Hematopoietic multipotent progenitor cell (in vitro differentiated cells): ENCODE measurements at regions not wholly inside any gene's neighbourhood (a gene's known extent, or its start where the extent isn't known, plus 50 kb on each side); places are given as distances from the start of the nearest gene placed in this dataset.
"Not testable (repeated sequence)": the region's sequence is repeated elsewhere in the genome, so short reads cannot be mapped to it uniquely, and the experiment has no call there.

Experiments used
- DNase-seq, 3 donors: peaks; one replicate each; pipeline ENCODE4 v3.0.0-alpha.2; 2011 to 2015; ENCODE audit warnings: low read depth in 2 of 3, low spot score in 2 of 3

DNA sequence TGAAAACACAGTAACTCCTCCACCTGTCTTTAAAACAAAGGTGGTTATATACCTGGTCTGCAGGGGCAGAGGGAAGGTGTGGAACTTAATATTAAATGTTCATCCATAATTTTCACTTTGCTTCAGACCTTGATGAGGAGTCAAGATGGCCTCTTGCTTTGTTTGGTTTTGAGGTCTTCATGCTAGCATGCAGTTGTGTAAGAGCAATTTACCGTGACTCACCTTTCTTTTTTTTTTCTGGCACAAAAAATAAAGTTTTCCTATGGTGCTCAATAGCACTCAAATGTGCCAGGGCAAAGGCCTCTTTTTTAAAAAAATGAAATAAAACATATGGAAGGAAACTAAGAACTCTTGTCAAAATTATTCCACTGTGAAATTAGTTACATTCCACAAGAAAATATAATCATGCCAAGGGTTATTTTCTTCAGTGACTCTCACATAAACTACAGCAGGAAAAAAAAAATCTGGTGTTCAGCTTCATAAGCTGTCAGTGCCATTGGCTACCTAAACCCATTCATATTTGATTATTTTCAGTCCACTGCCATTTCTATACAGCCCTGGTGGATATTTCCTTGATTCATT lies 128.2 kb downstream of the SLC7A11 start:
- DNase-seq: no peak

DNA sequence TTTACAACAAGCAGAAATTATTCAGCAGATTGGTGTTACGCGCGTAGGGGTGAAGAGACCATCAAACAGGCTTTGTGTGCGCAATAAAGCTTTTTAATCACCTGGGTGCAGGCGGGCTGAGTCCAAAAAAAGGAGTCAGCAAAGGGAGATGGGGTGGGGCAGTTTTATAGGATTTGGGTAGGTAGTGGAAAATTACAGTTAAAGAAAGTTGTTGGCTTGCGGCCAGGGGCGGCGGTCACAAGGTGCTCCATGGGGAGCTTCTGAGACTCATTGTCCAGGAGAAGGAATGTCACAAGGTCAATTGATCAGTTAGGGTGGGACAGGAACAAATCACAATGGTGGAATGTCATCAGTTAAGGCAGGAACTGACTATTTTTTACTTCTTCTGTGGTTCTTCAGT lies 129.3 kb downstream of the SLC7A11 start:
- DNase-seq: not testable (repeated sequence)

- DNase-seq: no peak
Observed at GRCh38 chr4:138112389-138112788, 129.8 kb downstream of the SLC7A11 start.

GRCh38 chr4:138111462-138112000 lies 130.6 kb downstream of the SLC7A11 start:
- DNase-seq: no peak

- DNase-seq: no peak
Observed at GRCh38 chr4:138110815-138111214, 131.3 kb downstream of the SLC7A11 start.

DNA sequence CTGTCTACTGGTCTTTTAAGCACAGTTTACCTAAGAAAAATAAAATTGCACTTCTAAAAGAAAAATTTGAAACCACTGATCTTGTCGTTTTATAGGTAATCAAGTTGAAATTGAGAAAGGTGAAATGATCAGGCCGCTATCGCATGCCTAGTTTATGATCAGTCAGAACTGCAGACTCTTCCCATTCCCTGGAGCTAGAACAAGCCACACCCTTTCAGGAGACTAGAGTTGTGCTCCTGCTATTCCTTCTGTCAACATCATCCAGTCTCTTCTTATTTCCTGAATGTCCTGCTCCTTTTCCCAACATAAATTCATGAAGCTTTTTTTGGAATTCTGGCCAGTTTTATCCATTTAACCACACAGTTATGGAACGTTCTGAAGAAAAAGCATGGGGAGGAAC lies 135.1 kb downstream of the SLC7A11 start:
- no peak for DNase-seq

DNA sequence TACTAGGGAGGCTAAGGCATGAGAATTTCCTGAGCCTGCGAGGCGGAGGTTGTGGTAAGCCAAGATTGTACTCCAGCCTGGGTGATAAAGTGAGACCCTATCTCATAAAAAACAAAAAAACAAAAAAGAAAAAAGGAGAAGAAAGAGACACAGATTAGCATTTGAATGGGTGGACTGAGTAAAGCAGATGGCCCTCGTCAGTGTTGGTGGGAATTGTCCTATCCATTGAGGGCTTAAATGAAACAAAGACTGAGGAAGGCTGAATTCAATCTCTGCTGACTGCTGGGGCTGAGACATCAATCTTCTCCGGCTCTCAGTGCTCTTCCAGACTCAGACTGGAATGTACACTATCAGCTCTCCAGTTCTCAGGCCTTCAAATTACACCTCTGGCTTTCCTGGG lies 136.8 kb downstream of the SLC7A11 start:
- no peak for DNase-seq

GRCh38 chr4:138104284-138104680 lies 137.9 kb downstream of the SLC7A11 start:
- no peak for DNase-seq

- DNase-seq: no peak
Observed at GRCh38 chr4:138103597-138104283, 138.4 kb downstream of the SLC7A11 start.

- no peak for DNase-seq
Observed at GRCh38 chr4:138099385-138099784, 142.8 kb downstream of the SLC7A11 start.

GRCh38 chr4:138097912-138098600 lies 144.1 kb downstream of the SLC7A11 start:
- DNase-seq: no peak

DNA sequence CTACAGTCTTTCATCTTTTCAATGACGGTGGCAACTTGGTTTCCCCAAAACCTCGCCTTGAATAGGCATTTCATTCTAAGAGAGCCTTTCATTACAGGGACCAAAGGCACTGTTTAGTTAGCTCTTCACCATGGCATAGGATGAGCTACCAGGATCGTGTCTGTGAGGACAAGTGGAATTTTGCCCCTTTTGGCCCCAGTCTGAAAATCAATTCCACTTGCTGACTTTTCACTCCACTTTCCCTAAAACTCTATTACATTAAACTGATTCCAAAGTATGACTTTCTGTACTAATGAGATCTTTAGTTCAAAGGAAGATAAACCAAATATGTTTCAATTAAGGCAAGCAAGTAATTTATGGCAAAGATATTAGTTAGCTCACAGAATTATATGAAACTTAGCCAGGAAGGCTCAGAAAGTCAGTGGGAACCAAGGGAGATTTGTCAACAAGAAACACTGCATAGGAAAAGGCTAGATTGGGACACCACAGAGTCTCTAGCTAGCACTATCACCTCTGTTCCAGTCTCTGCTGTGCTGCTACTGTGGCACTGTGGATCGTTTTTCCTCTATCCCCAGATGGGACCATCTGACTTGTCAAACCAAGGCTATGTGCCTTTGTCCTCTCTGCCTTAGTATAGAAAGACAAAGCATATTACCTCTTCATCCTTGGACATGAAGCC lies 145.6 kb downstream of the SLC7A11 start:
- no peak for DNase-seq

GRCh38 chr4:138095378-138095777 lies 146.8 kb downstream of the SLC7A11 start:
- no peak for DNase-seq

DNA sequence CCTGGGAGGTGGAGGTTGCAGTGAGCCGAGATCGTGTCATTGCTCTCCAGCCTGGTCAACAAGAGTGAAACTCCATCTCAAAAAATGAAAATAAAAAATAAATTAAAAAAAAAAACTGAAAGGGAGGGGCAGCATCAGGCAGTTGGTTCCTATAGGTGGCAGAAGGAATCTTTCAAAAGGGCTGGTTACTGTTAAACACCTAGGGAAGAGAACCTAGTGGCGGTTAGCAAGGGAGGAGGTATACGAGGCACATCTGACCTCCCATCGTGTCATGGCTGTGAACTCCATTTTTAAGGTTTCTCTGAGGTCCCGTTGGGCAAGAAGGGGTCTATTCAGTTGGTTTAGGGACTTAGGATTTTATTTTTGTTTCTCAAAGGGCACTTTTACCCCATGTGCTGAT lies 150.1 kb downstream of the SLC7A11 start:
- no peak for DNase-seq

DNA sequence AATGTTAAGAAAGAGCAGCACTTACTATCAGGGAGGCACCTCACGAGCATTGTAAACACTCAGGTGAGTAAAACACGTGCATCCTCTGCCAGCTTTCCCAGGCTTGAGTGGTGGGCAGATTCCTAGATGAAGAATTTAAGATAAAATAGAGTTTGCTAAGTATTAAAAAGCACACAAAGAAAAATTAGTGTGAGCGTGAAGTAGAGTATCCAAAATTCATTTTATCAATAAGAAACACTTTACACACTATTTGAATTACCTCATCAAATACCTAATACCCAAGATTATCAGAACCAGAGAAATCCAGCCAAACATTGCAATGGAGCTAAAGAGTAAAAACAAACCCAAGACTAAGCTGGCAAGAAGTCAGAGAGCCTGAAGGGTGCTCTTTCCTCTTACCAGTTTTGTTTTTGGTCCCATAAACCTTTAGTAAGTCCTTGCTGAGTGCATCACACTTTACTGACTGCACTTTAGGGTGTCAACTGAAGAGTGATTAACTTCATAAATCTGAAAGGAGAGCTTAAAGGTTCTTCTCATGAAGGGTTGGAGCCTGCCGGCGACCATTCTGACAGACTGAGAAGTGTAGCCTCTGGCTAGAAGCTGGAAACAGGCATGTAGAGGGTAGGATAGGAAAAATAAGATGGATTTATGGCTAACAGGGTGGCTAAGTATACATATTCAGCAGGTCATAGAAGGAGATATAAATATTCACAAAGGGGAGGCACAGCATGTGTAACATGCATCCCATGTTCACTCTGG lies 151.1 kb downstream of the SLC7A11 start:
- DNase-seq: no peak

GRCh38 chr4:138090150-138090917 lies 151.8 kb downstream of the SLC7A11 start:
- DNase-seq: peak in 2 of 3 donors; percentile 31 to 67

GRCh38 chr4:138088449-138089208 lies 153.5 kb downstream of the SLC7A11 start:
- DNase-seq: no peak

DNA sequence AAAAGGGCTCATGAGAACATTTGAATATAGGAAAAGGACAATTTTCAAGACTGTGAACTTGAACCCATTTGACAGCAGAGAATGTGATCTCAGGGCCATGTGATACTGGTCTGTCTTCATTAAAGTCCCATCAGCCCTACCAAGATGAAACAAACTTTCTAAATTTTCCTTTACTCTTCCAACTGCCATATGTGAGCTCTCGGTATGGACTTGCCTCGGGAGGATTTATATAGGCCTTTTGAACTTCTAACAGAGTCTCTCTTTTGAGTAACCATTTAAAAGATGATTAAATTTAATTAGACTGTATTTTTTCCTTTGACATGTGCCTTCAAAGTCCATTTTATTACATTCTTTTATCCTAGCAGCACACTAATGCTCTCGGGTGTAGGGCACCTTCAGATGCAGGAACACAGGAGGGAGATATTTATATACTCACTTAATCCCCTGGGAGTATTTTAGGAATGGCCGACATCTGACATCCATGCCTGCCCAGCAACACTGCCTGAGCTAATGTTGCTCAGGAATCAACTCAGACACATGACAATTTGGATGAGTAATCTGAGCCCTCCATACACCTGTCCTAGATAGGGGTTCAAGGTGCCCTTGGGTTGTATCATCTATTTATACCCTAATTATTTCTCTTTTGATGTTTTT lies 155.0 kb downstream of the SLC7A11 start:
- DNase-seq: no peak
